ENCODE measurements at regions not wholly inside any gene's neighbourhood (a gene's known extent, or its start where the extent isn't known, plus 50 kb on each side); places are given as distances from the start of the nearest gene placed in this dataset.

DNA sequence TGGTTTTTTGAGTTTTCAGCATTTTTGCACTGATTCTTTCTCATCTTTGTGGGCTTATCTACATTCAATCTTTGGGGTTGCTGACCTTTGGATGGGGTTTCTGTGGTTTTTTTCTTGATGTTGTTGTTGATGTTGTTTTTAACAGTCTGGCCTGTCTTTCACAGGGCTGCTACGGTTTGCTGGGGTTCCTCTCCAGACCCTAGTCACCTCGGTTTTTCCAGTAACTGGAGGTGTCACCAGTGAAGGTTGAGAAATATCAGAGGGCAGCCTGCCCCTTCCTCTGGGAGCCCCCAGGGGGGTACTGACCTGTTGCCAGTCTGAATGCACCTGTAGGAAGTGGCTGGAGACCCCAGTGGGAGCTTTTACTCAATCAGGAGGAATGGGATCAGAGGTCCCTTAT, 365.4 kb downstream of the JRKL start:
- DNase-seq (ENCODE audit: low read depth, low spot score) = no peak
- no peak overlapping the region for H3K4me3 ChIP-seq (ENCODE audit: low read depth, low read length)
- ChIA-PET CTCF (no interaction called here), POLR2A (no interaction called here)
- TF ChIP-seq, protein P1, sequence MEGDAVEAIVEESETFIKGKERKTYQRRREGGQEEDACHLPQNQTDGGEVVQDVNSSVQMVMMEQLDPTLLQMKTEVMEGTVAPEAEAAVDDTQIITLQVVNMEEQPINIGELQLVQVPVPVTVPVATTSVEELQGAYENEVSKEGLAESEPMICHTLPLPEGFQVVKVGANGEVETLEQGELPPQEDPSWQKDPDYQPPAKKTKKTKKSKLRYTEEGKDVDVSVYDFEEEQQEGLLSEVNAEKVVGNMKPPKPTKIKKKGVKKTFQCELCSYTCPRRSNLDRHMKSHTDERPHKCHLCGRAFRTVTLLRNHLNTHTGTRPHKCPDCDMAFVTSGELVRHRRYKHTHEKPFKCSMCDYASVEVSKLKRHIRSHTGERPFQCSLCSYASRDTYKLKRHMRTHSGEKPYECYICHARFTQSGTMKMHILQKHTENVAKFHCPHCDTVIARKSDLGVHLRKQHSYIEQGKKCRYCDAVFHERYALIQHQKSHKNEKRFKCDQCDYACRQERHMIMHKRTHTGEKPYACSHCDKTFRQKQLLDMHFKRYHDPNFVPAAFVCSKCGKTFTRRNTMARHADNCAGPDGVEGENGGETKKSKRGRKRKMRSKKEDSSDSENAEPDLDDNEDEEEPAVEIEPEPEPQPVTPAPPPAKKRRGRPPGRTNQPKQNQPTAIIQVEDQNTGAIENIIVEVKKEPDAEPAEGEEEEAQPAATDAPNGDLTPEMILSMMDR (IDR thresholded peaks at IDR 0.05; ENCODE audit: insufficient read depth, low read length, missing control alignments) = no peak

DNA sequence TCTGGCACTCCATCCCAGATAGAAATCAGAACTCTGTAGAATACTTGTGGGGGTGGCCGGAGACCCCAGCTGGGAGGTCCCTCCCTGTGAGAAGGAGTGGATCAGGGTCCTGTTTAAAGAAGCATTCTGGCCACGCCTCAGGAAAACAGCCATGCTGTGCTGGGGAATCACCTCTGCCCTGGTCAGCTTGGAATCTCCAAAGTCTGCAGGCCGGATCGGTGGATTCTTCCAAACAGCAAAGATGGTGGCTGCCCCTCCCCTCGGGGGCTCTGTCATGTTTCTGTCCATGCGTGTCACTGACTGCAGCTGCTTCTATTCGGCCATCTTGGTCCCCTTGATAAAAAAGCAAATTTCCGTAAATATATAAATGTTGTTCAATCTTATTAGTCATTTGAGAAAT, 365.9 kb downstream of the JRKL start:
- POLR2A ChIA-PET = no interaction called here
- no peak overlapping the region for H3K4me3 ChIP-seq (ENCODE audit: low read depth, low read length)
- DNase-seq (ENCODE audit: low read depth, low spot score) = no peak
- CTCF ChIA-PET = no interaction called here
- TF ChIP-seq, protein P1 (IDR thresholded peaks at IDR 0.05; ENCODE audit: insufficient read depth, low read length, missing control alignments) = no peak

DNA sequence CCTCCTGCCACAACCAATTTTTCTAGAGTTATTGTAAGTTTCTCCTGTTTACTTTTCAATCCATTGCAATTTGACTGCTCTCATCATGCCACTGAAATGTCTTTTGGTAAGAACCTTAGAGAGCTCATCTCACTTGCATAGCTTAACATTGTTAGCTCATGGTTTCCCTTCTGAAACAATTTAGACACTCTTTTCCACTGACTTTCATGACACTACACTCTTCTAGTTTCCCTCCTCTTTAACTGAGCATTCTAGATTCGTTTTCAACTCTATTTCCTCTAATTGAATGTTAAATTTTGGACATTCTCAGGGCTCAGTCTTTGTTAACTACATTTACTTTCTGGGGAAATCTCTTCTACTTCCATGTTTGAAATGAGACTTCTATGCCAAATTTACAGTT, 369.1 kb downstream of the JRKL start:
- TF ChIP-seq, protein P1 (IDR thresholded peaks at IDR 0.05; ENCODE audit: insufficient read depth, low read length, missing control alignments) = no peak
- DNase-seq (ENCODE audit: low read depth, low spot score) = no peak
- ChIA-PET CTCF (no interaction called here), POLR2A (no interaction called here)
- H3K4me3 ChIP-seq (ENCODE audit: low read depth, low read length) = no peak overlapping the region

DNA sequence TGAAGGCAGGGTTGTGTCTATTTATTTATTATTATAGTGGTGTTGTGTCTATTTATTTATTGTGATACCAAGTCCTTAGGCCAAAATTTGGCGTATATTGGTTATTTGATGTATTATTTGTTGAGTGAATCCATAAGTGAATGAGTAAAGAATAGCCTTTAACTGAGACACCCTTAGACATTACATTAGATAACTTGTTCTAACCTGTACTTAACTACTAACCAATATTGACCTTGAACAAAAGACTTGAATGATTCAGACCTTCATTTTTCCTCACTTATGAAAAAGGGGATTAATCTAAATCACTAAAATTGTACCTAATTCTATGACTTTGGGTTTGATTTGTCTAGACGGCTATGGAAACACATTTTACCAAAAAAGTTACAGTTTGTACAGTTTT, 370.5 kb downstream of the JRKL start:
- DNase-seq (ENCODE audit: low read depth, low spot score) = no peak
- CTCF ChIA-PET = no interaction called here
- POLR2A ChIA-PET = no interaction called here

DNA sequence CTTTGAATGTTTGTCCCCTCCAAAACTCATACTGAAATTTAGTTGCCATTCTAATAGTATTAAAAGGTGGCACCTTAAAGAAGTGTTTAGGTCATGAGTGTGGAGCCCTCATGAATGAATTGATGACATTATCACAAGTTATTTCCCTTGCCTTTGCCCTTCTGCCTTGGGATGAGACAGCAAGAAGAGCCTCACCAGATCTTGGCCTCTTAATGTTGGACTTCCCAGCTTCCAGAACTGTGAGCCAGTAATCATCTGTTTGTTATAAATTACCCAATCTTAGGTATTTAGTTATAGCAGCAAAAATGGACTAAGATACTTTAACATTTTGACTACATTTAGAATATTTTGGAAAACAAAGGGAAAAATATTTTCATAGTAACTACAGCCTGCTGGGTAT, 371.0 kb downstream of the JRKL start:
- no peak overlapping the region for H3K4me3 ChIP-seq (ENCODE audit: low read depth, low read length)
- TF ChIP-seq, protein P1 (IDR thresholded peaks at IDR 0.05; ENCODE audit: insufficient read depth, low read length, missing control alignments) = no peak
- ChIA-PET POLR2A (no interaction called here), CTCF (no interaction called here)
- no peak for DNase-seq (ENCODE audit: low read depth, low spot score)

More for the DNA sequence above, 370.5 kb downstream of the JRKL start:
- H3K4me3 ChIP-seq (ENCODE audit: low read depth, low read length) = no peak overlapping the region
- TF ChIP-seq, protein P1 (IDR thresholded peaks at IDR 0.05; ENCODE audit: insufficient read depth, low read length, missing control alignments) = no peak

DNA sequence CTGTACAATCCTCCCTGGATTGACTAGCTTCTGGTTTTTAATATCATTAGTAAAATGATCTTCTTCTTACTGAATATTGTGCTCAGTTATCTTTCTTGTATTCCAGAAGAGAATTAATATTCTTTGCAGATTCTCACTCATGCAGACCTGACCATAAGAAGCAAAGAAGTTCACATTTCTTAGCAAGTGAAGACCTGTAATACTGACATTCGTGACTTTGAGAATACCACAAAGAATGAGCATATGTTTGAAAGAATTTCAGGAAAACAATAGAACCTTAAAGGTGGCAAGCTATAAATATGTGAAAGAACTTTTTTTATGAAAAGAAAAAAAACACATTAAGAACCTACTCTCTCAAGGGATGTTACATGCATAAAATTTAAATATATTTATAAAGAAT, 371.6 kb downstream of the JRKL start:
- CTCF ChIA-PET = no interaction called here
- POLR2A ChIA-PET = no interaction called here

More for the DNA sequence above, 371.6 kb downstream of the JRKL start:
- DNase-seq (ENCODE audit: low read depth, low spot score) = no peak
- H3K4me3 ChIP-seq (ENCODE audit: low read depth, low read length) = no peak overlapping the region
- TF ChIP-seq, protein P1 (IDR thresholded peaks at IDR 0.05; ENCODE audit: insufficient read depth, low read length, missing control alignments) = no peak
